ENCODE measurements at regions not wholly inside any gene's neighbourhood (a gene's known extent, or its start where the extent isn't known, plus 50 kb on each side); places are given as distances from the start of the nearest gene placed in this dataset.
"Not testable (repeated sequence)": the region's sequence is repeated elsewhere in the genome, so short reads cannot be mapped to it uniquely, and the experiment has no call there.

DNA sequence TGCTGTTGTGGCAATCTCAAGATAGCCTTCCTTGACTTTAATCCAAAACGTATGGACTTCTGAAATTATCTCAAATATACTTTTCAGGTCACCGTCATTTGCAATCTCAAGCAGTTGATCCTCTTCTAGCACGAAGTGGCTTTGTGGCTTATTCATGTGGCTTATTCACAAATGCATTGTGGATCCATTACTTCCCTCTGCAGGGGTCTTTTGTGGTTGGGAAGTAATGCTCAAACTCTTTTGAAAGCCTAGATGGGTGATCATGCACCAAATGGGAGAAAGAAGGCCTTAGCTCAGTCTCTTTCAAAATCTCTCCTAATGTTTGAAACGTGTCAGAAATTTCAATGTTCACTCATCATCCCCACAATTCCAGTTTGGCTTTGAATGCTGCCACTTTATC is 597.2 kb upstream of the CDH10 start:
- no peak for ATAC-seq

DNA sequence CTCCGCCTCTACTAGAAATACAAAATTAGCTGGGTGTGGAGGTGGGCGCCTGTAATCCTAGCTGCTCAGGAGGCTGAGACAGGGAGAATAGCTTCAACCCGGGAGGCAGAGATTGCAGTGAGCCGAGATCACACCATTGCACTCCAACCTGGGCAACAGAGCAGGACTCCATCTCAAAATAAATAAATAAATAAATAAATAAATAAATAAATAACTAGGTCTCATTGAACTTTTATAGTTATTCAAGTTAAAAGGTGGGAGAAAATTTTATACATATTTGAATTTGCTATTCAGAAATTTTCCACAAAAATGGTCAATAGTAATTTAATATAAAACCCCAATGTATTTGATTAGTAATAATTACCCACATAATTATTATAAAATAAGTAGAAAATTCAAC is 593.9 kb upstream of the CDH10 start:
- ATAC-seq = not testable (repeated sequence)

More for the DNA sequence above, 597.2 kb upstream of the CDH10 start:
- H3K27ac ChIP-seq = no peak overlapping the region
- peaks cover 0 to 32% (median 0%) of the 10 kb centered on the region in 11 donors for H3K9me3 ChIP-seq
- DNase-seq = no peak
- no peaks in the 10 kb centered on the region for H3K36me3 ChIP-seq
- H3K4me1 ChIP-seq = no peaks in the 10 kb centered on the region
- H3K4me3 ChIP-seq = no peak overlapping the region
- WGBS, 2 donors = 44 to 46% methylated on average over 4 of the region's 4 CpGs
- TF ChIP-seq, protein P1, sequence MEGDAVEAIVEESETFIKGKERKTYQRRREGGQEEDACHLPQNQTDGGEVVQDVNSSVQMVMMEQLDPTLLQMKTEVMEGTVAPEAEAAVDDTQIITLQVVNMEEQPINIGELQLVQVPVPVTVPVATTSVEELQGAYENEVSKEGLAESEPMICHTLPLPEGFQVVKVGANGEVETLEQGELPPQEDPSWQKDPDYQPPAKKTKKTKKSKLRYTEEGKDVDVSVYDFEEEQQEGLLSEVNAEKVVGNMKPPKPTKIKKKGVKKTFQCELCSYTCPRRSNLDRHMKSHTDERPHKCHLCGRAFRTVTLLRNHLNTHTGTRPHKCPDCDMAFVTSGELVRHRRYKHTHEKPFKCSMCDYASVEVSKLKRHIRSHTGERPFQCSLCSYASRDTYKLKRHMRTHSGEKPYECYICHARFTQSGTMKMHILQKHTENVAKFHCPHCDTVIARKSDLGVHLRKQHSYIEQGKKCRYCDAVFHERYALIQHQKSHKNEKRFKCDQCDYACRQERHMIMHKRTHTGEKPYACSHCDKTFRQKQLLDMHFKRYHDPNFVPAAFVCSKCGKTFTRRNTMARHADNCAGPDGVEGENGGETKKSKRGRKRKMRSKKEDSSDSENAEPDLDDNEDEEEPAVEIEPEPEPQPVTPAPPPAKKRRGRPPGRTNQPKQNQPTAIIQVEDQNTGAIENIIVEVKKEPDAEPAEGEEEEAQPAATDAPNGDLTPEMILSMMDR (IDR thresholded peaks at IDR 0.05) = no peak
- intact Hi-C loops (cut with DNase I) = no loop called here
- no peaks in the 10 kb centered on the region for H3K27me3 ChIP-seq

DNA sequence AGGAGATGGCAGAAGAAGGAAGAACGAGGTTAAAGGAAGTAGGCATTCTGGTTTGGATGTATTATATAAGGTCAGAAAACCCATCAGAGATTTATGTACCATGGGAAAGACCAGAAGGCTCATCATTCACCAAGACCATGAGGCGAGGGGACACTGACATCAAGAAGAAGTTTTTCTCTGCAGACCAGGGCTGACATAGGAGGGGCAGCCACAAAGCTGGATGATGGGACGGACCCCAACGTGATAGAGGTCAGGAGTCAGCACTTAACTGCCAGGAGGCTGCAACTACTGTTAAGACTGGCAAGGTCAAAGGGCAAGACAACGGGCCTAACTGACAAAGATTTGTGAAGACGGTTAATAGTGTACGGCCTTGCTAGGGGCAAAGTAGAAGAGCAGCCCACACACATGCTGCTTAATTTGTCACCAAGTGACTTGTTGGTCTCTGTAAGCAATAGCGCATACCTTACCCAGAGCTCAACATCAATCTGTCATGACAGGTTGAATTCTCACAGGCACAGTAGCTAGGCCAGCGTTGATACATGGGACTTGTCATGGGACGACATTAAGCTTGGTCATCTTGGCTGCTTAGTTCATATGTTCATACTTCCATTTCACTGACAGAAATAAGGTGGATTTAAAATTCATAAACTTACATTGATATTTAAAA is 579.7 kb upstream of the CDH10 start:
- TF ChIP-seq, protein P1 (IDR thresholded peaks at IDR 0.05) = no peak
- H3K4me1 ChIP-seq = no peaks in the 10 kb centered on the region
- H3K9me3 ChIP-seq = no peaks in the 10 kb centered on the region
- no peak overlapping the region for H3K4me3 ChIP-seq
- ATAC-seq (no peak), DNase-seq (no peak)
- WGBS, 2 donors = 68 to 71% methylated on average over 10 of the region's 10 CpGs
- H3K27ac ChIP-seq = no peak overlapping the region
- no peaks in the 10 kb centered on the region for H3K27me3 ChIP-seq
- intact Hi-C loops (cut with DNase I) = no loop called here
- H3K36me3 ChIP-seq = no peaks in the 10 kb centered on the region

More for the DNA sequence above, 593.9 kb upstream of the CDH10 start:
- H3K9me3 ChIP-seq = peaks cover 0 to 32% (median 0%) of the 10 kb centered on the region in 11 donors
- H3K4me3 ChIP-seq; DNase-seq; H3K27me3 ChIP-seq; intact Hi-C loops (cut with DNase I); H3K27ac ChIP-seq; H3K36me3 ChIP-seq; H3K4me1 ChIP-seq: not testable (repeated sequence)
- WGBS, 2 donors = 94 to 98% methylated on average over 4 of the region's 4 CpGs

DNA sequence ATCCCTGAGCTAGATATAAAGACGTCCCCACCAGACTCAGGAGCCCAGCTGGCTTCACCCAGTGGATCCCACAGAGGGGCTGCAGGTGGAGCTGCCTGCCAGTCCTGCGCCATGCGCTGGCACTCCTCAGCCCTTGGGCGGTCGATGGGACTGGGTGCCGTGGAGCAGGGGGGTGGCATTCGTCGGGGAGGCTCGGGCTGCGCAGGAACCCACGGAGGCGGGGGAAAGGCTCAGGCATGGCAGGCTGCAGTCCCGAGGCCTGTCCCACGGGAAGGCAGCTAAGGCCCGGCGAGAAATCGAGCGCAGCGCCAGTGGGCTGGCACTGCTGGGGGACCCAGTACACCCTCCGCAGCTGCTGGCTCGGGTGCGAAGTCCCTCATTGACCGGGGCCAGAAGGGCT is 555.1 kb upstream of the CDH10 start:
- ATAC-seq; H3K4me1 ChIP-seq; DNase-seq; H3K4me3 ChIP-seq; H3K27me3 ChIP-seq; H3K27ac ChIP-seq; H3K36me3 ChIP-seq; intact Hi-C loops (cut with DNase I): not testable (repeated sequence)
- WGBS, 2 donors = 93 to 95% methylated on average over 23 of the region's 23 CpGs
- H3K9me3 ChIP-seq = peaks cover 0 to 27% (median 0%) of the 10 kb centered on the region in 11 donors

DNA sequence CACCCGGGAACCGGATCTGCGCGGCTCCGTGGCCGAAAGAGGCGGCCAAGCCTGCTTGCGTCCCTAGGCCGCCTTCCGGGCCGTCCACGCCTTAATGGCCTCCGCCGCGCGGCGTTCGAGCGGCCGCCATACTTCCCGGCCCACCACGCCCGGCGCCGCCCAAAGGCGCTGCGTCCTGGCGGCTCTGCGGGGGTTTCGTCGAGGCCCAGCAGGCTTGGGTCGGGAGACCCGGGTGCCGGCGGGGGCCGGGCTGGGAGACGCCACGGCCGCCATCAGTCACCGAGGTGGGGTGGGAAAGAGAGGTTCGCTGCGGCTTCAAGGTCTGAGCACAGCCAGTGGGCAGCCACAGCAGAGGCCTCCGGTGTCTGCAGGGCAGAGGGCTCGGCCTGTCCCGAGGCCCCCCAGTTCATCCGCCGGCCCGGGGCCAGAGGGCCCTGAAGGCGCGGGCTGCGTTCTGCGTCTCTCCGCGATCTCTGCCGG is 545.8 kb upstream of the CDH10 start:
- ATAC-seq (no peak), DNase-seq (no peak)
- H3K27me3 ChIP-seq = no peaks in the 10 kb centered on the region
- no peaks in the 10 kb centered on the region for H3K36me3 ChIP-seq
- no peaks in the 10 kb centered on the region for H3K4me1 ChIP-seq
- 92 to 94% methylated on average over 55 of the region's 55 CpGs for WGBS, 2 donors
- intact Hi-C loops (cut with DNase I) = no loop called here
- peaks cover 0 to 33% (median 0%) of the 10 kb centered on the region in 11 donors for H3K9me3 ChIP-seq
- TF ChIP-seq, protein P1 (IDR thresholded peaks at IDR 0.05) = no peak
- peak overlapping the region in 3 of 10 donors; percentile 28 to 51 (median 29) for H3K4me3 ChIP-seq
- peak overlapping the region in 1 of 10 donors; percentile 48 for H3K27ac ChIP-seq

All from heart right ventricle (tissue), 16 donors.